ENCODE measurements at regions not wholly inside any gene's neighbourhood (a gene's known extent, or its start where the extent isn't known, plus 50 kb on each side); places are given as distances from the start of the nearest gene placed in this dataset.
A peak's percentile ranks its signal among the peaks of the same experiment; 100 is the strongest.

GRCh38 chr7:98565103-98565502, 52.0 kb upstream of the NPTX2 start:
- intact Hi-C loops (cut with DNase I), result no loop called here
- no peak for DNase-seq (ENCODE audit: low spot score)

- peak; percentile 58 for DNase-seq (ENCODE audit: low spot score)
- intact Hi-C loops (cut with DNase I), result no loop called here
Observed at GRCh38 chr7:98562871-98563495, 54.1 kb upstream of the NPTX2 start.

- intact Hi-C loops (cut with DNase I), result no loop called here
- peak; percentile 13 for DNase-seq (ENCODE audit: low spot score)
Observed at GRCh38 chr7:98562381-98562823, 54.7 kb upstream of the NPTX2 start.

GRCh38 chr7:98559958-98560357, 57.1 kb upstream of the NPTX2 start:
- peak; percentile 17 for DNase-seq (ENCODE audit: low spot score)
- intact Hi-C loops (cut with DNase I), result loop anchor here in 1 of 2 donors (1.0 kb wide), 1 partner anchor 38 kb away; no protein-coding TSS in a partner anchor

GRCh38 chr7:98559219-98559618, 57.9 kb upstream of the NPTX2 start:
- no peak for DNase-seq (ENCODE audit: low spot score)
- intact Hi-C loops (cut with DNase I), result loop anchor here in 1 of 2 donors (1.0 kb wide), 1 partner anchor 39 kb away; no protein-coding TSS in a partner anchor

GRCh38 chr7:98557538-98558031, 59.5 kb upstream of the NPTX2 start:
- intact Hi-C loops (cut with DNase I), result no loop called here
- DNase-seq (ENCODE audit: low spot score), result peak; percentile 16

- intact Hi-C loops (cut with DNase I), result no loop called here
- peak; percentile 41 for DNase-seq (ENCODE audit: low spot score)
Observed at GRCh38 chr7:98556288-98556687, 60.8 kb upstream of the NPTX2 start.

GRCh38 chr7:98555403-98555802, 61.7 kb upstream of the NPTX2 start:
- DNase-seq (ENCODE audit: low spot score), result peak; percentile 56
- intact Hi-C loops (cut with DNase I), result no loop called here

GRCh38 chr7:98553666-98554065, 63.4 kb upstream of the NPTX2 start:
- no peak for DNase-seq (ENCODE audit: low spot score)
- intact Hi-C loops (cut with DNase I), result no loop called here

- intact Hi-C loops (cut with DNase I), result no loop called here
- DNase-seq (ENCODE audit: low spot score), result no peak
Observed at GRCh38 chr7:98551611-98552273, 65.3 kb upstream of the NPTX2 start.

GRCh38 chr7:98548971-98549370, 68.1 kb upstream of the NPTX2 start:
- DNase-seq (ENCODE audit: low spot score), result no peak

GRCh38 chr7:98548370-98548769, 68.7 kb upstream of the NPTX2 start:
- DNase-seq (ENCODE audit: low spot score), result no peak
- intact Hi-C loops (cut with DNase I), result no loop called here

More at GRCh38 chr7:98548971-98549370, 68.1 kb upstream of the NPTX2 start:
- intact Hi-C loops (cut with DNase I), result no loop called here

GRCh38 chr7:98541101-98541500, 76.0 kb upstream of the NPTX2 start:
- intact Hi-C loops (cut with DNase I), result no loop called here
- DNase-seq (ENCODE audit: low spot score), result no peak

GRCh38 chr7:98539865-98540264, 77.2 kb upstream of the NPTX2 start:
- DNase-seq (ENCODE audit: low spot score), result no peak
- intact Hi-C loops (cut with DNase I), result no loop called here

- no peak for DNase-seq (ENCODE audit: low spot score)
- intact Hi-C loops (cut with DNase I), result no loop called here
Observed at GRCh38 chr7:98536803-98537202, 80.3 kb upstream of the NPTX2 start.

- intact Hi-C loops (cut with DNase I), result no loop called here
- DNase-seq (ENCODE audit: low spot score), result no peak
Observed at GRCh38 chr7:98534493-98534892, 82.6 kb upstream of the NPTX2 start.

- intact Hi-C loops (cut with DNase I), result no loop called here
- peak; percentile 49 for DNase-seq (ENCODE audit: low spot score)
Observed at GRCh38 chr7:98531717-98532116, 85.4 kb upstream of the NPTX2 start.

GRCh38 chr7:98528079-98528478, 89.0 kb upstream of the NPTX2 start:
- intact Hi-C loops (cut with DNase I), result no loop called here

GRCh38 chr7:98526059-98526458, 91.0 kb upstream of the NPTX2 start:
- peak; percentile 78 for DNase-seq (ENCODE audit: low spot score)
- intact Hi-C loops (cut with DNase I), result no loop called here

More at GRCh38 chr7:98528079-98528478, 89.0 kb upstream of the NPTX2 start:
- peak; percentile 71 for DNase-seq (ENCODE audit: low spot score)

GRCh38 chr7:98521089-98521692, 95.9 kb upstream of the NPTX2 start:
- DNase-seq (ENCODE audit: low spot score), result peak; percentile 12
- intact Hi-C loops (cut with DNase I), result no loop called here

Data from posterior vena cava (tissue), 2 donors.